NCI-H146 (cell line): ENCODE measurements at regions not wholly inside any gene's neighbourhood (a gene's known extent, or its start where the extent isn't known, plus 50 kb on each side); places are given as distances from the start of the nearest gene placed in this dataset.

Experiments used
- DNase-seq: peaks from one replicate; lab custom pipeline; 2025; lab: John Stamatoyannopoulos, UW

- DNase-seq = no peak
These were observed 346.4 kb downstream of the CHRM3 start for GRCh38 chr1:239732770-239733169.

- DNase-seq = no peak
These were observed 347.6 kb downstream of the CHRM3 start for GRCh38 chr1:239733995-239734394.

GRCh38 chr1:239735111-239735510 is 348.7 kb downstream of the CHRM3 start:
- DNase-seq = no peak

GRCh38 chr1:239736479-239736878 is 350.1 kb downstream of the CHRM3 start:
- no peak for DNase-seq

- DNase-seq = no peak
These were observed 352.3 kb upstream of the FMN2 start for GRCh38 chr1:239739375-239739774.

GRCh38 chr1:239739919-239740318 is 351.8 kb upstream of the FMN2 start:
- DNase-seq = no peak

GRCh38 chr1:239742416-239743109 is 349.1 kb upstream of the FMN2 start:
- DNase-seq = no peak

- no peak for DNase-seq
These were observed 346.8 kb upstream of the FMN2 start for GRCh38 chr1:239744851-239745250.

GRCh38 chr1:239755107-239755912 is 336.4 kb upstream of the FMN2 start:
- DNase-seq = no peak

- no peak for DNase-seq
These were observed 334.0 kb upstream of the FMN2 start for GRCh38 chr1:239757716-239758115.

- no peak for DNase-seq
These were observed 332.9 kb upstream of the FMN2 start for GRCh38 chr1:239758756-239759155.

GRCh38 chr1:239761509-239761908 is 330.2 kb upstream of the FMN2 start:
- no peak for DNase-seq

- DNase-seq = no peak
These were observed 327.8 kb upstream of the FMN2 start for GRCh38 chr1:239763850-239764249.

- no peak for DNase-seq
These were observed 327.1 kb upstream of the FMN2 start for GRCh38 chr1:239764546-239764945.

GRCh38 chr1:239765163-239765562 is 326.5 kb upstream of the FMN2 start:
- DNase-seq = no peak

GRCh38 chr1:239771550-239771949 is 320.1 kb upstream of the FMN2 start:
- no peak for DNase-seq

- DNase-seq = no peak
These were observed 319.2 kb upstream of the FMN2 start for GRCh38 chr1:239772446-239772845.

GRCh38 chr1:239775466-239775865 is 316.2 kb upstream of the FMN2 start:
- DNase-seq = no peak

- DNase-seq = no peak
These were observed 313.4 kb upstream of the FMN2 start for GRCh38 chr1:239778208-239778813.

GRCh38 chr1:239779962-239780361 is 311.7 kb upstream of the FMN2 start:
- no peak for DNase-seq

GRCh38 chr1:239784896-239785295 is 306.8 kb upstream of the FMN2 start:
- no peak for DNase-seq

GRCh38 chr1:239785576-239785975 is 306.1 kb upstream of the FMN2 start:
- DNase-seq = no peak

GRCh38 chr1:239786464-239786863 is 305.2 kb upstream of the FMN2 start:
- DNase-seq = no peak
